Raji (cell line): ENCODE measurements at regions not wholly inside any gene's neighbourhood (a gene's known extent, or its start where the extent isn't known, plus 50 kb on each side); places are given as distances from the start of the nearest gene placed in this dataset.

Experiments used
- POLR2A ChIP-seq: IDR thresholded peaks from 2 replicates; pipeline ENCODE4 v1.6.1; 2011; ENCODE audit warnings: low read depth, low read length, control low read depth; ENCODE audit not compliant: insufficient read depth

DNA sequence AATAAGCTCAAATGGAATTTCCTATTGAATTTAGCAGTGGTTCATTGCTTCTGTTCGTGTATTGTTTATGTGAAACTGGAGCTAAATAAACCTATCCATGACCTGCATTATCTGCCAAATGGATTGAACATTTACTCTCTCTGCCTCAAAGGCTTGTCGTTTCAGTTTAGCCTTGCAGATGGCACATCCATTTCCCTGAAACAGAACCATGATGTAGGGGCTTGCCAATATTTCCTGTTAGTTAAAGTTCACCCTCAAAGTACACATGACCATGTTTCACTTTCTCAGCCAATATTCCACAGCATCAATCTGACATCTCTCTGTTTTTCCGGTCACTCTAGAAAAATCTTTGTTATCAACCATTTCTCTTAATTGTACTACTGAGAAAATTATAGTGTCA is 545.3 kb downstream of the TAF11L14 start:
- no peak for TF ChIP-seq POLR2A

DNA sequence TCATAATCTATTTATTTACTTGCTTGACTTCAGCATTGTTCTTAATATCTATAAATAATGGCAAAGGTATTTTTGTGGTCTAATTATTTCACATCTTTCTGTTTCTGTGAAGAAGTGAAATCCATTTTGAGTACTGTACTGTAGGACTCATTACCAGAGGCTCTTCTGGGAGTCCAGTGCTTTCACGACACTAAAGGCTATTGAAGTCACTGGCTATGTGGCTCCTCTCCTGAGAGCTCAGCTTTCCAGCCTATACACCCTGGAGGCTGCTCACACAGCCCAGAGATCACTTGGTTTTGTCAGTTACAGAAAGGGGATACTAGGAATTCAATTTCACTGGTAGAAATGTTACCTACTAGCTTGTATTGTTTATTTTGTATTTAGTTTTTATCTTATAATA is 547.3 kb downstream of the TAF11L14 start:
- TF ChIP-seq POLR2A, result no peak

DNA sequence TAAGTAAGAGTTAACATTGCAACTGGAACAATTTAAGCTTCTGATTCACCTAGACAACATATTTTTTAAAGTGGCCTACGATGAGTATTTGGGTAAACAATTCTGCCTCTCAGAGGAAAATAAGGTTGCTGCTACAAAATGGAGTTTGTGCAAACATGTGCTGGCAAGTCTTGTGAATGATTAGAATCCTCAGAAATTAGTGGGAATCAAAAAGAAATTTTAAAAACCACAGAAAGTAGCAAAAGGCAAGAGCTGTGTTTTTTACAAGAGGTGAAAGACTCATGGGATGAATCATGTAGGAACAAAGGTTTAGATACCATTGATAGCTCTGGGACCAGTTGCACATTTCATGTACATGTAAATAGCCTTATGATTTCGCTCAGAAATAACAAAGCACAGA is 561.6 kb downstream of the TAF11L14 start:
- no peak for TF ChIP-seq POLR2A

DNA sequence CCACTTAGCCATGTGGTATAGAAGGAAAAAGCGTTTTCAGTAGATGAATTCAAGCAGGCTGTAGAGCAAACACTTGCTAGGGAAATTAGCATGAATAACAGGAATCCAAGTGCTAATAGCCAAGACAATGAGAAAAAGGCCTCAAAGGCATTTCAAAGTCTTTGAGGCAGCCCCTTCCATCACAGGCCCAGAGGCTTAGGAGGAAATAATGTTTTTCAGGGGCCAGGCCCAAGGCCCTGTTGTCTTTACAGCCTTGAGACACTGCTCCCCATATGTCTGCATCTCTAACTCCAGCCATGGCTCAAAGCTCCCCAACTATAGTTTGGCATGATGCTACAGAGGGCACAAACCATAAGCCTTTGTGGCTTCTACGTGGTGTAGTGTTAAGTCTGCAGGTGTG is 563.5 kb downstream of the TAF11L14 start:
- no peak for TF ChIP-seq POLR2A

DNA sequence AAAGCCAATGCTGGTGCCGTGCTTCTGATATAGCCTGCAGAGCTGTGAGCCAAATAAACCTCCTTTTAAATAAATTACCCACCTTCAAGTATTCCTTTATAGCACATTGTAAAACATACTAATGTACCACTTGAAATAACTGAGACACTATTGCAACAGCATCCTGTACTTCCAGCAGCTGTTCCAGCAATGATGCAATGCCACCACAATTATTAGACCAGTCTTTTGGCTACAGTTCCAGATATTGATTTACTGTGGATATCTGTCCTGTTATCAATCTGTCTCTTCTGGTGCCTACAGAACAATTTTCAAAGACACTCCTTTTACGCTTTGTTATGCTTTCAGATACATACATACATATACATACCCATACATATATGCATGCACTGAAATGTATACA is 567.9 kb downstream of the TAF11L14 start:
- TF ChIP-seq POLR2A, result no peak

DNA sequence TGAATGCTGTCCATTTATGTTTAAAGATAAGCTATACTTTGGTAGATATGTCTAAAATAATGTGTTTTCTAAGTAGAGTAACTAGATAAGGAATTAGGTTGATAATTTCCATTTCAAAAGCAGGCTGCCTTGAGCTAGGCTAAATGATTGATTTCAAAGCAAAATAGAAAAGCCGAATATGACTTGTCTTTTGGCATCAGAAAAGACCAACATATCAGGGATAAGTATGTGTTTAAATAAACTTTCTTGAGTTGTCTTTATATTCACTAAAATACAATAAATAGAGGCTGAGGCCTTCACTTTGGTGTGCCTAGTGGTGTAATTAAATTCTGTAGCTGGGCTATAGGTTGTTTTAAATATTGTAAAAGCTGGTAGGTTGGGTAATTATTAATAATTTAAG is 569.0 kb downstream of the TAF11L14 start:
- TF ChIP-seq POLR2A, result no peak

DNA sequence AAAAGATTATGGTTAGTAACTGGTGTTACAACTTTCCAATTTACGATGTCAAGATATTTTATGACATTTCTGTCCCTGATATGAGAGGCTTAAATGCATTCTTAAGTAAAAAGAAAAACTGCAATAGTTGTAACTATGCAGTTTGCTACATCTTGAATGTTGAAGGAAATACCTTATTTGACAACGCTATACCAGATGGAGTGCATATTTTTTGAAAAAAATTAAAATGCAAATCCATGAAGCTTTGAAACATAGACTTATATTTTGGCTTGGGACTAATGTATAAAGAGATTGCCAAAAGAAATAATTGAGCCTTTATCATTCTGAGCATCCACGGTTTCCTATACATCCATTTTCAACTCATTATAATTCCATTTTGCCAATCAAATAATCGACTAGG is 579.4 kb downstream of the TAF11L14 start:
- TF ChIP-seq POLR2A, result no peak

DNA sequence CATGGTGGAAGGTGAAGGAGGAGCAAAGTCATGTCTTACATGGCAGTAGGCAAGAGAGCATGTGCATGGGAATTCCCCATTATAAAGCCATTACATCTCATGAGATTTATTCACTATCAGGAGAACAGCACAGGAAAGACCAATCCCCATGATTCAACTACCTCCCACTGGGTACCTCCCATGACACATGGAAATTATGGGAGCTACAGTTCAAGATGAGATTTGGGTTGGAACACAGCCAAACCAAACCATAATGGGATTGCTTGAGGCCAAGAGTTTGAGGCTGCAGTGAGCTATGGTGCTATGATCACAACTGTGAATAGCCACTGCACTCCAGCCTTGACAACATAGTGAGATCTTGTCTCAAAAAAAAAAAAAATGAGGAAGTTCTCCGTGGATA is 581.8 kb downstream of the TAF11L14 start:
- TF ChIP-seq POLR2A, result no peak

DNA sequence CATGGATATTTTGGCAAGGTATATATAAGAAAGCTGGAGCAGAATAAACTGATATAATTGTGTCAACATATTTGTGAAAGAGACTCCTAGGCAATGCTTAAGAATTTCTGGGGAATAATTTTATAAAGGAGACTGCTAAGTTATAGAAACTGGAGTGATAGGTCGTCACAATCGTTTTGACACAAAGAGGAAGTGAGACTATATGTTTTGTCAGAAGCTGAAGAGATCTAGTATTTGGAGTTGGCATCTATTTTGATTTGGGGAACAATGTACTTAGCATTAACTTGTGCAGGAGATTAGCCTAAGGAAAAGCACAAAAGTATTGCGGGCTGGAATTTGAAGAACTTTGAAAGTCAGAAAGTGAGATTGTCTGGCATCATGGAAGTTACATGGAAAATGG is 582.5 kb downstream of the TAF11L14 start:
- TF ChIP-seq POLR2A, result no peak

DNA sequence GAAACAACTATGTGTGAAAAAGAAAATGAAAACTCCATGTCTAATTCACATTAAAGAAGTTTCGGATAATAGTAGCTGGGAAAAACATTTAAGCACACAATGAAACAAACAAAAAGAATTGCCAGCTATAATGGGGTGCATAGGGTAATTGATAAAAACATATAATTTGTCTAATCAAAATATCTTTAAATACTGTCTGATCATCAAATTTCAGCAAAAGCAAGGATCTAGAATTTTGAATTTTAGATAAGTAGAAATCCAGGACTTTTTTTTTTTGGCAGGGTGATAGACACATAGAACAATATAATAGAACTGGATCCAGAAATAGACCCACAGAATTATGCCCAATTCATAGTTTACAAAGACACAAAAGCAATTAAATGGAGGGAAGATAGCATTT is 585.0 kb downstream of the TAF11L14 start:
- no peak for TF ChIP-seq POLR2A

DNA sequence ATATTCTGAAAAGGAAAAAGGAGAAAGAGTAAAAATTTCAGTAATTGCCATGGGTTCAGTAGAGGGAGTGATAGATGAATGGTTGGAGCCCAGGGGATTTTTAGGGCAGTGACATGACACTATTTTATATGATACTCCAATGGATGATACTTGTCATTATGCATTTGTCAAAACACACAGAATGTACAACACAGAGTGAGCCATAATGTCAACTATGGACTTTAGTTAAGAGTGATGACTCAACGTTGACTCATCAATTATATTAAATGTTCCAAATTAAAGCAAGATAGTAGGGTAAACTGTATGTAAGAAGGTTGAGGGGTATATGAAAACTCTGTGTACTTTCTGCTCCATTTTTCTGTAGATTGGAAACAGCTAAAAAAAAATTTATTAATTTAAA is 586.4 kb downstream of the TAF11L14 start:
- no peak for TF ChIP-seq POLR2A

DNA sequence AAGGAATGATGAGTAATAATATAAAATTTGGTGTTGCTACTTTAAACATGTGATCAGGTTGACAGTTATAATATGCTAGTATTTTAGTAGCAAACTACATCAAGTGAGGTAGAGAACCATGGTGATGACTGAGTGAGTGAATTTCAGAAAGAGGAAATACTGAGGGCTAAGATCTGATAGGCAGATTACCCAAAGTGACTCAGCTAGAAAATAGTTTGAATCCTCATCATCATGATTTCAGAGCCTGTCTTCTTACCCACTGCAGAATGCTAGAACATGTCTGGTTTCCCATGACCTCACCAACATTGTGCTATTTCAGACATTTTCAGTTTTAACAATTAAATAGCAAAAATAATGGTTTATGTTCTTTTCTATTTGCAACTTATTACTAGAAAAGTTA is 602.1 kb downstream of the TAF11L14 start:
- TF ChIP-seq POLR2A, result no peak

DNA sequence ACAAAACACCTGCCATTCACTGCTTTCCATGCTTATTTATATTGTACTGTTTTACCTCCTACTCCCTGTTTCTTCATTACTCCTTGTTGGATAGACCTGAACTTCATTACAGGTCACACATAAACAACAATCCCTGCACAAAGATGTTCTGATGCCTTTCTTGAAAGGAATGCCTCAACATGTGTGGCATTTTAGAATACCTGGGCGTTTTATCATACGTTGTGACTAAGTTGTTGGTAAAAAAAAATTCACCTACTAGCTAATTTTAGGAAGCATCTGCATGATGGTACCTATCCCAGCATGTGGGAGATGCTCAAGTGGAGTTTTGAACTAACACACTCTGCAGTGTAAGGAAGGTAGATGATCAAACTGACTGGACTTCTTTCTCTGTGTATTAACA is 604.1 kb downstream of the TAF11L14 start:
- no peak for TF ChIP-seq POLR2A

DNA sequence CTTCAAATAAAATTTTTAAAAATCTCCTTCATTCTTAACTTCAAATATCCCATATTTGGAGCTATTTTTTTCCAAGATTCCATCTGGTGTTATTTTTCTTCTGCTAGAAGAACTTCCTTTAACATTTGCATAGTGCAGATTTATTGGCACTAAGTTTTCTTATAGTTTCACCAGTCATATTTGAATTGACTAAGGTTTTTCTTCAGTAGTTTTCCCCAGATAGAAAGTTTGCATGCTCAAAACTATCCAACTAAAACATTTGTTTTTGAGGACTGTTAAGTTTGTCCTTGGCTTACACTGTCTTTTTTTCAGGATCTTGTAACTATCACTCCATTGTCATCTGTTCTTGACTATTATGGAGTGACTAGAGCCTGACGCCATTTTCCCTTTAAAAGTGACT is 606.7 kb downstream of the TAF11L14 start:
- no peak for TF ChIP-seq POLR2A

DNA sequence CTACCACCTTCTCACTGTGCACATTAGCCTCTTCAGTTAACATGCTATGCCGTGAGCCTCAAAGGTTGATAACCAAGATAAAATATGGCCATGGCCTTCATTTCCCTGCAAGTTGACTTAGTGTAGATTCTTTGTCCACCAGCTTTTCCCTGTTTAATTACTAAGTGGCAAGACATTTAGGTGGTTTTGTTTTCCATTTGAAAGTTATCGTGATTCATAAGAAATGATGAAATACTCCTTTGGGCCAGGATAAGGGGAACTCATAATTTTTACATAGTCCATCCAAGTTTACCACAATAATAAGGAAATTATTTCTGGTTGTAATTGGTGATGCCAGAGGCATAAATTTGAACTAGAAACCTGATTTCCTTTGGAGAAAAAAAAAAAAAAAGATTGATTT is 609.6 kb downstream of the TAF11L14 start:
- no peak for TF ChIP-seq POLR2A

DNA sequence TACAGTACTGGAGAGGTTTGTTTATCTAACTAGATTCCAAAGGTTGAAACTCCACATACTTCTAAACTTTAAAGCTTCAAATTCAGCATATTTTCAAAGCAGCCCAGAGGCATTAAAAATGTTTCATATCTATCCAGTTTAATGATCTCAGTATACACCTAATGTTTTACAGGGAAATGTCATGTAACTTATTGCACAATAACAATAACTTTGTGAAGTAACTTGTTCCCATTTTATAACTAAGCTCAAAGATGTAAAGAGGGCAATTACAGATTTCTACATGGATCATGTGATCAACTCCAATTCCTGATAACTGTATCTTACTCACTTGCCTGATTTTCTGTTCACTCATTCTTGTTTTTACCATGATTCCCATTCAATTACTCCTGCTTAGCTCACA is 610.0 kb downstream of the TAF11L14 start:
- TF ChIP-seq POLR2A, result no peak

DNA sequence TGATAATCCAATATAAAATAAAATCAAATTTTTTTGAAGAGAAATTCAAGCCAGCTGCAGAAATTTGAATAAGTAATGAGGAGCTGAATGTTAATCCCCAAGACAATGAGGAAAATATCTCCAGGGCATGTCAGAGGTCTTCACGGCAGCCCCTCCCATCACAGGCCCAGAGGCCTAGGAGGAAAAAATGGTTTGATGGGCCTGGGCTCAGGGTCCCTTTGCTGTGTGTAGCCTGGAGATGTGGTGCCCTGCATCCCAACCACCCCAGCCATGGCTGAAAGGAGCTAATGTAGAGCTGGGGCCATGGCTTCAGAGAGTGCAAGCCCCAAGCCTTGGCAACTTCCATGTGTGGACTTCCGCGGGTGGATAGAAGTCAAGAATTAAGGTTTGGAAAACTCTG is 618.3 kb downstream of the TAF11L14 start:
- TF ChIP-seq POLR2A, result no peak
